ENCODE measurements at regions not wholly inside any gene's neighbourhood (a gene's known extent, or its start where the extent isn't known, plus 50 kb on each side); places are given as distances from the start of the nearest gene placed in this dataset.
"Not testable (repeated sequence)": the region's sequence is repeated elsewhere in the genome, so short reads cannot be mapped to it uniquely, and the experiment has no call there.

GRCh38 chr2:185014076-185014475, 415.7 kb downstream of the ZNF804A start:
- Histone ChIP-seq H3K23ac (ENCODE audit: insufficient read length, low read depth, low read length) (no peak overlapping the region), H3K79me2 (ENCODE audit: insufficient read depth, low read length) (no peaks in the 10 kb centered on the region), H2BK15ac (ENCODE audit: low read depth, low read length) (no peak overlapping the region), H3T11ph (ENCODE audit: low read length) (no peak overlapping the region), H3K27ac (ENCODE audit: insufficient read length, low read depth, low read length) (no peak overlapping the region), H4K8ac (replicated peaks; ENCODE audit: insufficient read length, low read depth, low read length) (no peak overlapping the region), H4K91ac (ENCODE audit: insufficient read length, low read depth, low read length) (no peak overlapping the region), H3K56ac (ENCODE audit: insufficient read length, low read depth, low read length) (no peak overlapping the region), H3K23me2 (ENCODE audit: insufficient read length, low read depth, low read length, poor library complexity, severe bottlenecking) (no peaks in the 10 kb centered on the region), H2AK5ac (ENCODE audit: insufficient read length, low read length) (no peak overlapping the region), H3K9me3 (ENCODE audit: control insufficient read depth, low read depth, low read length) (no peaks in the 10 kb centered on the region), H2BK120ac (ENCODE audit: low read depth, low read length, poor library complexity, severe bottlenecking) (no peak overlapping the region), H3K18ac (ENCODE audit: insufficient read length, low read depth, low read length) (no peak overlapping the region), H2BK5ac (ENCODE audit: insufficient read length, low read length) (no peak overlapping the region), H4K20me1 (ENCODE audit: control insufficient read depth, insufficient read depth, insufficient read length) (no peaks in the 10 kb centered on the region), H3K27me3 (ENCODE audit: insufficient read depth, low read length) (no peaks in the 10 kb centered on the region), H2BK20ac (ENCODE audit: low read depth, low read length, poor library complexity, severe bottlenecking) (no peak overlapping the region), H3K9ac (ENCODE audit: extremely low read depth, insufficient read length, low read length) (no peak overlapping the region), H3K4ac (ENCODE audit: low read depth, low read length) (no peak overlapping the region), H2AFZ (ENCODE audit: low read length) (no peak overlapping the region), H3K4me1 (ENCODE audit: insufficient read depth, low read length) (no peaks in the 10 kb centered on the region), H3K79me1 (ENCODE audit: insufficient read depth, low read depth, low read length, poor library complexity, severe bottlenecking) (no peaks in the 10 kb centered on the region), H3K4me2 (ENCODE audit: insufficient read depth, insufficient read length, low read length) (no peak overlapping the region), H2BK12ac (ENCODE audit: insufficient read length, low read depth, low read length) (no peak overlapping the region), H3K14ac (ENCODE audit: insufficient read depth, low read length) (no peak overlapping the region), H4K5ac (ENCODE audit: insufficient read length, low read depth, low read length) (no peak overlapping the region)
- DNase-seq = no peak
- peaks cover 24 to 42% (median 29%) of the 10 kb centered on the region in 3 experiments for H3K36me3 Mint-ChIP-seq (ENCODE audit: insufficient read depth in 1 of 3, low read depth in 3 of 3)
- no peaks in the 10 kb centered on the region for H3K4me1 Mint-ChIP-seq
- no peak overlapping the region for H3K4me3 Mint-ChIP-seq
- no peaks in the 10 kb centered on the region for H3K27me3 Mint-ChIP-seq (ENCODE audit: low read depth)
- H3K27ac Mint-ChIP-seq = no peak overlapping the region
- TF ChIP-seq CTCF (conservative IDR thresholded peaks at IDR 0.05) = no peak
- peaks cover 42 to 44% of the 10 kb centered on the region in 2 experiments for H3K9me3 Mint-ChIP-seq

- not testable (repeated sequence) for H3K27me3 ChIP-seq (ENCODE audit: insufficient read depth, low read length); H3K9ac ChIP-seq (ENCODE audit: extremely low read depth, insufficient read length, low read length); H2BK20ac ChIP-seq (ENCODE audit: low read depth, low read length, poor library complexity, severe bottlenecking); H3K18ac ChIP-seq (ENCODE audit: insufficient read length, low read depth, low read length); H3K4me2 ChIP-seq (ENCODE audit: insufficient read depth, insufficient read length, low read length); H2BK120ac ChIP-seq (ENCODE audit: low read depth, low read length, poor library complexity, severe bottlenecking); H3K27me3 Mint-ChIP-seq (ENCODE audit: low read depth); H3T11ph ChIP-seq (ENCODE audit: low read length); DNase-seq; H3K27ac ChIP-seq (ENCODE audit: insufficient read length, low read depth, low read length); H3K23me2 ChIP-seq (ENCODE audit: insufficient read length, low read depth, low read length, poor library complexity, severe bottlenecking); H4K20me1 ChIP-seq (ENCODE audit: control insufficient read depth, insufficient read depth, insufficient read length); H2BK15ac ChIP-seq (ENCODE audit: low read depth, low read length); H3K9me3 ChIP-seq (ENCODE audit: control insufficient read depth, low read depth, low read length); H3K36me3 Mint-ChIP-seq (ENCODE audit: insufficient read depth in 1 of 3, low read depth in 3 of 3); H3K14ac ChIP-seq (ENCODE audit: insufficient read depth, low read length); H3K9me3 Mint-ChIP-seq; H2BK5ac ChIP-seq (ENCODE audit: insufficient read length, low read length); H3K27ac Mint-ChIP-seq; H2BK12ac ChIP-seq (ENCODE audit: insufficient read length, low read depth, low read length); H3K4me3 Mint-ChIP-seq; H3K23ac ChIP-seq (ENCODE audit: insufficient read length, low read depth, low read length); H2AFZ ChIP-seq (ENCODE audit: low read length); H3K79me2 ChIP-seq (ENCODE audit: insufficient read depth, low read length); H3K56ac ChIP-seq (ENCODE audit: insufficient read length, low read depth, low read length); H4K91ac ChIP-seq (ENCODE audit: insufficient read length, low read depth, low read length); H2AK5ac ChIP-seq (ENCODE audit: insufficient read length, low read length); H4K5ac ChIP-seq (ENCODE audit: insufficient read length, low read depth, low read length); H3K4me1 ChIP-seq (ENCODE audit: insufficient read depth, low read length); H4K8ac ChIP-seq (replicated peaks; ENCODE audit: insufficient read length, low read depth, low read length); H3K4me1 Mint-ChIP-seq; H3K4ac ChIP-seq (ENCODE audit: low read depth, low read length); H3K79me1 ChIP-seq (ENCODE audit: insufficient read depth, low read depth, low read length, poor library complexity, severe bottlenecking)
- WGBS (ENCODE audit: extremely low coverage, insufficient read length, low lambda C conversion rate) = no CpG with 5 or more reads among the region's 3 CpGs
Observed at GRCh38 chr2:185025891-185026290, 427.6 kb downstream of the ZNF804A start.

Data from H9 (cell line).